Body of pancreas (tissue), 4 donors: ENCODE measurements at regions not wholly inside any gene's neighbourhood (a gene's known extent, or its start where the extent isn't known, plus 50 kb on each side); places are given as distances from the start of the nearest gene placed in this dataset.

Experiments
- CTCF ChIP-seq, 7 experiments: fragments of 450-650 bp in 4 of 7; fragments of 200-600 bp in 3 of 7; sonication (generic) in 3 of 7; IDR thresholded peaks; one replicate each; pipeline ENCODE4 v1.5.1; 2016 to 2019; ENCODE audit warnings: antibody characterized with exemption in 7 of 7
- POLR2A ChIP-seq, 3 donors: fragments of 450-650 bp; IDR thresholded peaks; one replicate each; pipeline ENCODE4 v1.6.1; 2016; ENCODE audit warnings: antibody characterized with exemption in 3 of 3, mild to moderate bottlenecking in 2 of 3

GRCh38 chr2:174694920-174695319, 69.4 kb downstream of the CHRNA1 start:
- TF ChIP-seq POLR2A (IDR thresholded peaks at IDR 0.05), result no peak
- TF ChIP-seq CTCF (IDR thresholded peaks at IDR 0.05), result no peak
